ENCODE measurements at regions not wholly inside any gene's neighbourhood (a gene's known extent, or its start where the extent isn't known, plus 50 kb on each side); places are given as distances from the start of the nearest gene placed in this dataset.

DNA sequence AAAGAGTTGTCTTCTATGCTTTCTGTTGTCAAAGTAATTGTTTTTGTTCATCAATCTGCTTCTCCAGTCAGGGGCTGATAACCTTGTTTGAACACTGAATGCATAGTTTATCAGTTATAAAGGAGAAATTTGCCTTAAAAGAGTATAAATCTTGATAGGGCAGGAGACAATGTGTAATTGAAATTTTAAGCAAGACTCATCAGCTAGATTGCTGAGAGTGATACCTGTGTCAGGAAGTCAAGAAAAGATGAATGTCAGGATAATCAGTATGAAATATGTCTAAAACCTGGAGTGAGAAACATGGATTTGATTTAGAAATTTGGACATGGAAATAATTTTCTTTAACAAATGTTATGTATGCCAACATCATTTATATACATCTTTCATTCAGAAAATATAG, 1258.1 kb downstream of the EFNA5 start:
- no peaks in the 10 kb centered on the region for H3K79me2 ChIP-seq (ENCODE audit: insufficient read depth, low read length)
- H3K4me3 ChIP-seq (ENCODE audit: insufficient read depth, low read depth, low read length) = no peak overlapping the region
- Mint-ChIP-seq H3K27me3 (ENCODE audit: low read depth, unreplicated experiment) (no peaks in the 10 kb centered on the region), H3K36me3 (ENCODE audit: low read depth, unreplicated experiment) (no peaks in the 10 kb centered on the region), H3K4me3 (ENCODE audit: unreplicated experiment) (no peak overlapping the region), H3K27ac (ENCODE audit: unreplicated experiment) (no peak overlapping the region), H3K4me1 (ENCODE audit: low read depth, unreplicated experiment) (peaks cover 17% of the 10 kb centered on the region), H3K9me3 (ENCODE audit: unreplicated experiment) (no peaks in the 10 kb centered on the region)
- no peaks in the 10 kb centered on the region for H4K20me1 ChIP-seq (ENCODE audit: insufficient read depth, low read length)
- H3K27me3 ChIP-seq (ENCODE audit: insufficient read depth, low read length) = peaks cover 3% of the 10 kb centered on the region
- no peak overlapping the region for H2AFZ ChIP-seq (ENCODE audit: low read depth, low read length)
- FAIRE-seq (no peak), DNase-seq (ENCODE audit: low read depth) (no peak)
- TF ChIP-seq, protein P1, sequence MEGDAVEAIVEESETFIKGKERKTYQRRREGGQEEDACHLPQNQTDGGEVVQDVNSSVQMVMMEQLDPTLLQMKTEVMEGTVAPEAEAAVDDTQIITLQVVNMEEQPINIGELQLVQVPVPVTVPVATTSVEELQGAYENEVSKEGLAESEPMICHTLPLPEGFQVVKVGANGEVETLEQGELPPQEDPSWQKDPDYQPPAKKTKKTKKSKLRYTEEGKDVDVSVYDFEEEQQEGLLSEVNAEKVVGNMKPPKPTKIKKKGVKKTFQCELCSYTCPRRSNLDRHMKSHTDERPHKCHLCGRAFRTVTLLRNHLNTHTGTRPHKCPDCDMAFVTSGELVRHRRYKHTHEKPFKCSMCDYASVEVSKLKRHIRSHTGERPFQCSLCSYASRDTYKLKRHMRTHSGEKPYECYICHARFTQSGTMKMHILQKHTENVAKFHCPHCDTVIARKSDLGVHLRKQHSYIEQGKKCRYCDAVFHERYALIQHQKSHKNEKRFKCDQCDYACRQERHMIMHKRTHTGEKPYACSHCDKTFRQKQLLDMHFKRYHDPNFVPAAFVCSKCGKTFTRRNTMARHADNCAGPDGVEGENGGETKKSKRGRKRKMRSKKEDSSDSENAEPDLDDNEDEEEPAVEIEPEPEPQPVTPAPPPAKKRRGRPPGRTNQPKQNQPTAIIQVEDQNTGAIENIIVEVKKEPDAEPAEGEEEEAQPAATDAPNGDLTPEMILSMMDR (IDR thresholded peaks at IDR 0.05; ENCODE audit: insufficient read depth, low read depth, low read length) = no peak
- TF ChIP-seq EZH2 (IDR thresholded peaks at IDR 0.05; ENCODE audit: insufficient read depth, low read length) = no peak
- H3K36me3 ChIP-seq (ENCODE audit: insufficient read depth, low read length) = no peaks in the 10 kb centered on the region
- H3K9ac ChIP-seq (ENCODE audit: low read length) = no peak overlapping the region
- H3K4me2 ChIP-seq (ENCODE audit: low read length) = no peak overlapping the region
- H3K27ac ChIP-seq (ENCODE audit: low read depth, low read length) = no peak overlapping the region
- H3K4me1 ChIP-seq (ENCODE audit: insufficient read depth, low read length) = no peaks in the 10 kb centered on the region
- H3K9me3 ChIP-seq (ENCODE audit: insufficient read depth, low read depth, low read length) = no peaks in the 10 kb centered on the region

DNA sequence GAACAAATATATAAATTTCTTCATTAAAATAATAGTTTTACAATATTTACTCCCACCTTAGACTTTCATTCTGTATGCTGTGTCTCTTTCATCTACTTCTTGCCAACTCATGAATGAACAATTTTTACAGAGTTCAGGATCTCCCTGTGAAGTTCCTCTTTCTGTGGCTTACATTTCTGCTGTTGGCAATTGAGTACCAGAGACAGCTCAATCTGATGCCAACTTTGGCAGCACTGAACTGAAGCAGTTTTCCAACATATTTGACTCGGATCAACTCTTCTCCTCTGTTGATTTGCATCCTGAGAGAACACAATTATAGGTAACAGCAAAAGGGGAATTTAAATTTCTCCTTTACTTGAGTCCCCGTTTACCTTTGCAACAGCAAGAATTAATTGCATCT, 1262.2 kb downstream of the EFNA5 start:
- DNase-seq (ENCODE audit: low read depth) = no peak
- no peak overlapping the region for H3K4me3 Mint-ChIP-seq (ENCODE audit: unreplicated experiment)
- H3K36me3 Mint-ChIP-seq (ENCODE audit: low read depth, unreplicated experiment) = no peaks in the 10 kb centered on the region

DNA sequence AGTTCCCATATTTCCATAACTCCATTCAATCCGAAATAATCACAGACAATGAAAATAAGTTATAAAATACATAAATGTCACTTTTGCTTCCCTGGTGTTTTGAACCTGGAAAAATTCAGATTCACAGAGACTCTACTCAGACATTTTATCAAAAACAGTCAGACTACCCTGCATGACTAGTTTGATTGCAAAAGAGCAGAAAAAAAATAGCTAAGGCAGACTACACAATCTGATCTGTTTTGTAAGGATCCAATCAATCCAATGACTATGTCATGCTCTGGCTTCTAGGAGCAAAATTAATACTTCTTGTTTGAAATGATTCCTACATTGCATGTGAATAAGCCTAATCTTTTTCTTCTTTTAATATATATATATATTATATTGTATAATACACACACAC, 1262.6 kb downstream of the EFNA5 start:
- Histone ChIP-seq H3K4me1 (ENCODE audit: insufficient read depth, low read length) (no peaks in the 10 kb centered on the region), H3K27ac (ENCODE audit: low read depth, low read length) (no peak overlapping the region), H3K79me2 (ENCODE audit: insufficient read depth, low read length) (no peaks in the 10 kb centered on the region), H3K9ac (ENCODE audit: low read length) (no peak overlapping the region), H4K20me1 (ENCODE audit: insufficient read depth, low read length) (no peaks in the 10 kb centered on the region), H3K27me3 (ENCODE audit: insufficient read depth, low read length) (no peaks in the 10 kb centered on the region), H3K36me3 (ENCODE audit: insufficient read depth, low read length) (no peaks in the 10 kb centered on the region), H3K4me3 (ENCODE audit: insufficient read depth, low read depth, low read length) (no peak overlapping the region), H2AFZ (ENCODE audit: low read depth, low read length) (no peak overlapping the region), H3K9me3 (ENCODE audit: insufficient read depth, low read depth, low read length) (no peaks in the 10 kb centered on the region), H3K4me2 (ENCODE audit: low read length) (no peak overlapping the region)
- Mint-ChIP-seq H3K27me3 (ENCODE audit: low read depth, unreplicated experiment) (no peaks in the 10 kb centered on the region), H3K9me3 (ENCODE audit: unreplicated experiment) (no peaks in the 10 kb centered on the region), H3K36me3 (ENCODE audit: low read depth, unreplicated experiment) (no peaks in the 10 kb centered on the region), H3K4me1 (ENCODE audit: low read depth, unreplicated experiment) (no peaks in the 10 kb centered on the region), H3K4me3 (ENCODE audit: unreplicated experiment) (no peak overlapping the region), H3K27ac (ENCODE audit: unreplicated experiment) (no peak overlapping the region)
- FAIRE-seq (no peak), DNase-seq (ENCODE audit: low read depth) (no peak)
- TF ChIP-seq, protein P1 (IDR thresholded peaks at IDR 0.05; ENCODE audit: insufficient read depth, low read depth, low read length) = no peak
- TF ChIP-seq EZH2 (IDR thresholded peaks at IDR 0.05; ENCODE audit: insufficient read depth, low read length) = no peak

More for the DNA sequence above, 1262.2 kb downstream of the EFNA5 start:
- H3K9ac ChIP-seq (ENCODE audit: low read length) = no peak overlapping the region
- TF ChIP-seq, protein P1 (IDR thresholded peaks at IDR 0.05; ENCODE audit: insufficient read depth, low read depth, low read length) = no peak
- no peak for TF ChIP-seq EZH2 (IDR thresholded peaks at IDR 0.05; ENCODE audit: insufficient read depth, low read length)
- no peaks in the 10 kb centered on the region for H3K36me3 ChIP-seq (ENCODE audit: insufficient read depth, low read length)
- no peaks in the 10 kb centered on the region for H3K4me1 Mint-ChIP-seq (ENCODE audit: low read depth, unreplicated experiment)
- H3K27me3 ChIP-seq (ENCODE audit: insufficient read depth, low read length) = no peaks in the 10 kb centered on the region
- no peak overlapping the region for H3K27ac ChIP-seq (ENCODE audit: low read depth, low read length)
- H3K9me3 Mint-ChIP-seq (ENCODE audit: unreplicated experiment) = no peaks in the 10 kb centered on the region
- no peak overlapping the region for H3K4me2 ChIP-seq (ENCODE audit: low read length)
- H3K27me3 Mint-ChIP-seq (ENCODE audit: low read depth, unreplicated experiment) = no peaks in the 10 kb centered on the region
- H3K79me2 ChIP-seq (ENCODE audit: insufficient read depth, low read length) = no peaks in the 10 kb centered on the region
- H3K27ac Mint-ChIP-seq (ENCODE audit: unreplicated experiment) = no peak overlapping the region
- H2AFZ ChIP-seq (ENCODE audit: low read depth, low read length) = no peak overlapping the region
- no peaks in the 10 kb centered on the region for H3K4me1 ChIP-seq (ENCODE audit: insufficient read depth, low read length)
- H4K20me1 ChIP-seq (ENCODE audit: insufficient read depth, low read length) = no peaks in the 10 kb centered on the region
- no peaks in the 10 kb centered on the region for H3K9me3 ChIP-seq (ENCODE audit: insufficient read depth, low read depth, low read length)
- FAIRE-seq = no peak
- H3K4me3 ChIP-seq (ENCODE audit: insufficient read depth, low read depth, low read length) = no peak overlapping the region

Measured in astrocyte (in vitro differentiated cells and primary cell).